ENCODE measurements at regions not wholly inside any gene's neighbourhood (a gene's known extent, or its start where the extent isn't known, plus 50 kb on each side); places are given as distances from the start of the nearest gene placed in this dataset.

- TF ChIP-seq POLR2A (IDR thresholded peaks at IDR 0.05) (no peak), CTCF (IDR thresholded peaks at IDR 0.05) (no peak), POLR2AphosphoS5 (IDR thresholded peaks at IDR 0.05) (no peak), EP300 (IDR thresholded peaks at IDR 0.05) (no peak)
Observed at GRCh38 chr5:136906545-136906944, 541.2 kb upstream of the TRPC7 start.
